ENCODE measurements at regions not wholly inside any gene's neighbourhood (a gene's known extent, or its start where the extent isn't known, plus 50 kb on each side); places are given as distances from the start of the nearest gene placed in this dataset.
A peak's percentile ranks its signal among the peaks of the same experiment; 100 is the strongest.

- no peak overlapping the region for H3K9ac ChIP-seq (ENCODE audit: low read length)
- H3K4me3 ChIP-seq (ENCODE audit: low read length), result no peak overlapping the region
- H3K36me3 ChIP-seq (ENCODE audit: insufficient read depth, low read length), result no peaks in the 10 kb centered on the region
- no peaks in the 10 kb centered on the region for H3K9me3 ChIP-seq (ENCODE audit: low read length)
- TF ChIP-seq EZH2 (IDR thresholded peaks at IDR 0.05; ENCODE audit: borderline replicate concordance, insufficient read depth, low read length, poor library complexity, severe bottlenecking) (no peak), POLR2AphosphoS5 (IDR thresholded peaks at IDR 0.05) (no peak), SMC3 (conservative IDR thresholded peaks at IDR 0.05; ENCODE audit: poor library complexity) (no peak), MXI1 (conservative IDR thresholded peaks at IDR 0.05; ENCODE audit: poor library complexity, severe bottlenecking) (no peak), CTCF (IDR thresholded peaks at IDR 0.05; ENCODE audit: poor library complexity, severe bottlenecking) (no peak), TAF1 (IDR thresholded peaks at IDR 0.05; ENCODE audit: low read depth) (no peak), REST (IDR thresholded peaks at IDR 0.05; ENCODE audit: borderline replicate concordance) (no peak), EP300 (conservative IDR thresholded peaks at IDR 0.05; ENCODE audit: poor library complexity, severe bottlenecking) (no peak), RAD21 (conservative IDR thresholded peaks at IDR 0.05) (no peak)
- no peak overlapping the region for H3K4me2 ChIP-seq (ENCODE audit: low read length)
- no peaks in the 10 kb centered on the region for H3K9me2 ChIP-seq (ENCODE audit: insufficient read depth, low read length)
- no peak overlapping the region for H3K27ac ChIP-seq (ENCODE audit: low read length)
- H4K20me1 ChIP-seq (ENCODE audit: insufficient read depth), result no peaks in the 10 kb centered on the region
- peak overlapping the region; percentile 9 for H2AFZ ChIP-seq (ENCODE audit: low read depth, low read length)
- H3K27me3 ChIP-seq (ENCODE audit: insufficient read depth, low read depth, low read length), result no peaks in the 10 kb centered on the region
- H3F3A ChIP-seq (ENCODE audit: insufficient read depth, low read length, poor library complexity, severe bottlenecking), result no peaks in the 10 kb centered on the region
- H3K79me2 ChIP-seq (replicated peaks; ENCODE audit: insufficient read depth, low read length), result no peaks in the 10 kb centered on the region
Measured at GRCh38 chr4:11605597-11605996, 176.9 kb upstream of the HS3ST1 start.

- Histone ChIP-seq H3K27me3 (ENCODE audit: insufficient read depth, low read depth, low read length) (no peaks in the 10 kb centered on the region), H3F3A (ENCODE audit: insufficient read depth, low read length, poor library complexity, severe bottlenecking) (no peaks in the 10 kb centered on the region), H3K9ac (ENCODE audit: low read length) (no peak overlapping the region), H3K9me3 (ENCODE audit: low read length) (no peaks in the 10 kb centered on the region), H3K9me2 (ENCODE audit: insufficient read depth, low read length) (no peaks in the 10 kb centered on the region), H4K20me1 (ENCODE audit: insufficient read depth) (no peaks in the 10 kb centered on the region), H3K79me2 (replicated peaks; ENCODE audit: insufficient read depth, low read length) (no peaks in the 10 kb centered on the region), H2AFZ (ENCODE audit: low read depth, low read length) (no peak overlapping the region), H3K4me3 (ENCODE audit: low read length) (no peak overlapping the region), H3K36me3 (ENCODE audit: insufficient read depth, low read length) (no peaks in the 10 kb centered on the region), H3K4me2 (ENCODE audit: low read length) (no peak overlapping the region), H3K27ac (ENCODE audit: low read length) (no peak overlapping the region)
- TF ChIP-seq SMC3 (conservative IDR thresholded peaks at IDR 0.05; ENCODE audit: poor library complexity), result no peak
- TF ChIP-seq CTCF (IDR thresholded peaks at IDR 0.05; ENCODE audit: poor library complexity, severe bottlenecking), result no peak
- no peak for TF ChIP-seq RAD21 (conservative IDR thresholded peaks at IDR 0.05)
- TF ChIP-seq EZH2 (IDR thresholded peaks at IDR 0.05; ENCODE audit: borderline replicate concordance, insufficient read depth, low read length, poor library complexity, severe bottlenecking), result no peak
- no peak for TF ChIP-seq MXI1 (conservative IDR thresholded peaks at IDR 0.05; ENCODE audit: poor library complexity, severe bottlenecking)
- TF ChIP-seq REST (IDR thresholded peaks at IDR 0.05; ENCODE audit: borderline replicate concordance), result no peak
- no peak for TF ChIP-seq EP300 (conservative IDR thresholded peaks at IDR 0.05; ENCODE audit: poor library complexity, severe bottlenecking)
- TF ChIP-seq POLR2AphosphoS5 (IDR thresholded peaks at IDR 0.05), result no peak
- no peak for TF ChIP-seq TAF1 (IDR thresholded peaks at IDR 0.05; ENCODE audit: low read depth)
Measured at GRCh38 chr4:11604821-11605220, 176.1 kb upstream of the HS3ST1 start.
